Right atrium auricular region (tissue), 2 donors: ENCODE measurements at regions not wholly inside any gene's neighbourhood (a gene's known extent, or its start where the extent isn't known, plus 50 kb on each side); places are given as distances from the start of the nearest gene placed in this dataset.
"Not testable (repeated sequence)": the region's sequence is repeated elsewhere in the genome, so short reads cannot be mapped to it uniquely, and the experiment has no call there.

ENCODE experiments used
- DNase-seq: peaks from one replicate; pipeline ENCODE4 v3.0.0-alpha.2; 2019; ENCODE audit warnings: low spot score
- H3K27ac ChIP-seq, 2 donors: fragments of 200-600 bp; sonication (generic); 1 replicate in 1 of 2; 2 replicates in 1 of 2; pipeline ENCODE4 v1.5.1; 2016 to 2019
- H3K27me3 ChIP-seq, 2 donors: fragments of 200-600 bp; sonication (generic); one replicate each; pipeline versions ENCODE4 v1.5.1 to v1.6.0; 2017 to 2019
- H3K36me3 ChIP-seq: fragments of 200-600 bp; sonication (generic); one replicate; pipeline ENCODE4 v1.5.1; 2016
- H3K4me1 ChIP-seq, 2 donors: fragments of 200-600 bp; sonication (generic); one replicate each; pipeline versions ENCODE4 v1.5.1 to v1.6.0; 2017 to 2019
- H3K4me3 ChIP-seq, 2 donors: fragments of 200-600 bp; sonication (generic); 1 replicate in 1 of 2; 2 replicates in 1 of 2; pipeline ENCODE4 v1.5.1; 2017 to 2019; ENCODE audit warnings: mild to moderate bottlenecking in 1 of 2, moderate library complexity in 1 of 2
- H3K9me3 ChIP-seq, 2 donors: fragments of 200-600 bp; sonication (generic); one replicate each; pipeline ENCODE4 v1.5.1; 2019
- TF ChIP-seq, protein P1 (sequence below), 2 donors: fragments of 200-600 bp; sonication (generic); IDR thresholded peaks; one replicate each; pipeline ENCODE4 v1.5.1; 2019; ENCODE audit warnings: antibody characterized with exemption in 2 of 2

GRCh38 chr2:121153516-121153915 is 131.5 kb downstream of the TFCP2L1 start:
- Histone ChIP-seq H3K36me3 (no peaks in the 10 kb centered on the region), H3K4me1 (no peaks in the 10 kb centered on the region), H3K27me3 (no peaks in the 10 kb centered on the region), H3K4me3 (no peak overlapping the region), H3K27ac (no peak overlapping the region), H3K9me3 (peaks cover 0 to 11% of the 10 kb centered on the region in 2 donors)
- no peak for DNase-seq
- TF ChIP-seq, protein P1, sequence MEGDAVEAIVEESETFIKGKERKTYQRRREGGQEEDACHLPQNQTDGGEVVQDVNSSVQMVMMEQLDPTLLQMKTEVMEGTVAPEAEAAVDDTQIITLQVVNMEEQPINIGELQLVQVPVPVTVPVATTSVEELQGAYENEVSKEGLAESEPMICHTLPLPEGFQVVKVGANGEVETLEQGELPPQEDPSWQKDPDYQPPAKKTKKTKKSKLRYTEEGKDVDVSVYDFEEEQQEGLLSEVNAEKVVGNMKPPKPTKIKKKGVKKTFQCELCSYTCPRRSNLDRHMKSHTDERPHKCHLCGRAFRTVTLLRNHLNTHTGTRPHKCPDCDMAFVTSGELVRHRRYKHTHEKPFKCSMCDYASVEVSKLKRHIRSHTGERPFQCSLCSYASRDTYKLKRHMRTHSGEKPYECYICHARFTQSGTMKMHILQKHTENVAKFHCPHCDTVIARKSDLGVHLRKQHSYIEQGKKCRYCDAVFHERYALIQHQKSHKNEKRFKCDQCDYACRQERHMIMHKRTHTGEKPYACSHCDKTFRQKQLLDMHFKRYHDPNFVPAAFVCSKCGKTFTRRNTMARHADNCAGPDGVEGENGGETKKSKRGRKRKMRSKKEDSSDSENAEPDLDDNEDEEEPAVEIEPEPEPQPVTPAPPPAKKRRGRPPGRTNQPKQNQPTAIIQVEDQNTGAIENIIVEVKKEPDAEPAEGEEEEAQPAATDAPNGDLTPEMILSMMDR (IDR thresholded peaks at IDR 0.05) = no peak

GRCh38 chr2:121155502-121156056 is 129.4 kb downstream of the TFCP2L1 start:
- Histone ChIP-seq H3K4me3 (no peak overlapping the region), H3K36me3 (no peaks in the 10 kb centered on the region), H3K9me3 (peaks cover 0 to 11% of the 10 kb centered on the region in 2 donors), H3K27ac (no peak overlapping the region), H3K4me1 (no peaks in the 10 kb centered on the region), H3K27me3 (no peaks in the 10 kb centered on the region)
- DNase-seq = no peak
- TF ChIP-seq, protein P1 (IDR thresholded peaks at IDR 0.05) = no peak

DNA sequence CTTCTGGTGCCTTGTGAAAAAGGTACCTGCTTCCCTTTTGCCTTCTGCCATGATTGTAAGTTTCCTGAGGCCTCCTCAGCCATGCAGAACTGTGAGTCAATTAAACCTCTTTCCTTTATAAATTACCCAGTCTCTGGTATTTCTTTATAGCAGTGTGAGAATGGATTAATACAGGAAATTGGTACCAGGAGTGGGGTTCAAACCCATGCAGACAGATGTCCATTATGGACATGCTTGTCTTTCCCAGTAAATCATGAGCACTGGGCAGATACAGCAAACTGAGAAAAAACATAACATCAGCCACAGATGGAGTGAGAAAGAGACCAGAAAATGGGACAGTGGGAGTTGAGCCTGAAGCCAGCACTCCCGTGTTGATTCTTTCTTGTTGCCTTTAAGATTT is 127.5 kb downstream of the TFCP2L1 start:
- H3K27me3 ChIP-seq, H3K27ac ChIP-seq, H3K4me3 ChIP-seq, H3K36me3 ChIP-seq, DNase-seq, H3K4me1 ChIP-seq: not testable (repeated sequence)
- H3K9me3 ChIP-seq = peaks cover 0 to 11% of the 10 kb centered on the region in 2 donors

DNA sequence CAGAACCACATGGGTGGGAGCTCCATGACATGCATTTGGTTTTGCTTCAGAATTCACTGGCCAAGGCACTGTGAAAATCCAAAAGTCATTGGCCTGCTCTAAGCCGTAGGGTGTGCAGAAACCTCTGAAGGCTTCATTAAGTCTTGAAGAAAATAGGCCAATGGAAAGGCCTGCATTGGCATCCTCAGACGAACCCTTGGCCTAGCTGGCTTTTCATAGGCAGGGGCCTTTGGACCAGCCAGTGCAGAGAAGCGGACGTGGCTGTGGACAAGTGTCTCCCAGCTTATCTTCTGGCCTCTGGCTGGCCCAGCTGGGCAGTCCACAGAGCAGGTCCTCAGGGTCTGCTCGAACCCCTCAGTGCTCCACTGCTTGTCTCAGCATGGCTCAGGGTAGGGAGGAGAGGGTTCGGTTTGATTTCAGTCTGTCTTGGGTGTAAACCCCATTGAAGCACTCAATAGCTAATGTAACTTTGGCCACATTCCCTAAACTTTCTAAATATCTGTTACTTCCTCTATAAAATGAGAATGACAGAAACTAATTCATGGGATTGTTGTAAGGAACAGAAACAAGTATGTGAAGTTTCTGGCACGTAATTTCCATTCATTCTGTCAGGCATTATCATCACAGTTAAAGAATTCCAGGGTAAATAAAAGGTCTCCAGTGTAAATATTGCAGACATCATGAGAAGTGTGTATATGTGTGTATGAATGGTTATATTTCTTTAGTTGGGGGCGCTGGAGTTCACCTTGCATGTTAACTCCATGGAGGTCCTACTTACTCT is 125.5 kb downstream of the TFCP2L1 start:
- Histone ChIP-seq H3K9me3 (peaks cover 0 to 11% of the 10 kb centered on the region in 2 donors), H3K27me3 (no peaks in the 10 kb centered on the region), H3K4me1 (no peaks in the 10 kb centered on the region), H3K36me3 (no peaks in the 10 kb centered on the region), H3K27ac (no peak overlapping the region), H3K4me3 (no peak overlapping the region)
- TF ChIP-seq, protein P1 (IDR thresholded peaks at IDR 0.05) = no peak
- no peak for DNase-seq

GRCh38 chr2:121160366-121160765 is 124.6 kb downstream of the TFCP2L1 start:
- Histone ChIP-seq H3K27me3 (no peaks in the 10 kb centered on the region), H3K36me3 (no peaks in the 10 kb centered on the region)

DNA sequence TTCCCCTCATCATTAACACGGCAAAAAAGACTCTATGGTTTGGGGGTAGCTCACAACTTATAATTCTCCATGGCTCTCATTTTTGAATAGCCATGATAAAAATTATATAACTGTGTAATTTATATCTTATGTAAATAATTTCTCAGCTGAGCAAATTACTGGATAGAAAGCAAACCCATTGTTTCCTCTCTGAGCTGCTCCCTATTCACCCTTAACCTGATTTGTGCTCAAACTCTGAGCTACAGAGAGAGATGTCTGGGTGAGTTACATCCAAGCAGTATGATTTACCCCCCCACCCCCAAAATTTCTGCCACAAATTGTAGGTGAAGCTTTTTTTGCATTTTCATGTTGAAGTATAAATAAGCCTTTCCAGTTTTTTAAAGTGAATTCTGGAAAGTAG is 123.7 kb downstream of the TFCP2L1 start:
- TF ChIP-seq, protein P1 (IDR thresholded peaks at IDR 0.05) = no peak
- H3K4me1 ChIP-seq = no peaks in the 10 kb centered on the region
- no peak for DNase-seq
- H3K4me3 ChIP-seq = no peak overlapping the region
- H3K36me3 ChIP-seq = no peaks in the 10 kb centered on the region
- no peak overlapping the region for H3K27ac ChIP-seq
- no peaks in the 10 kb centered on the region for H3K27me3 ChIP-seq
- H3K9me3 ChIP-seq = peaks cover 0 to 11% of the 10 kb centered on the region in 2 donors

More at GRCh38 chr2:121160366-121160765, 124.6 kb downstream of the TFCP2L1 start:
- TF ChIP-seq, protein P1 (IDR thresholded peaks at IDR 0.05) = no peak
- no peak overlapping the region for H3K4me3 ChIP-seq
- H3K4me1 ChIP-seq = no peaks in the 10 kb centered on the region
- peaks cover 0 to 11% of the 10 kb centered on the region in 2 donors for H3K9me3 ChIP-seq
- DNase-seq = no peak
- no peak overlapping the region for H3K27ac ChIP-seq
